Immature natural killer cell (primary cell): ENCODE measurements at regions not wholly inside any gene's neighbourhood (a gene's known extent, or its start where the extent isn't known, plus 50 kb on each side); places are given as distances from the start of the nearest gene placed in this dataset.

Experiments
- DNase-seq, 3 donors: peaks; one replicate each; pipeline ENCODE4 v3.0.0; 2022; ENCODE audit warnings: mixed read lengths in 1 of 3
- H3K27ac Mint-ChIP-seq, 6 donors: one replicate each; pipeline ENCODE4 v1.8.0; 2020; ENCODE audit warnings: mixed read lengths in 6 of 6, mild to moderate bottlenecking in 5 of 6, inconsistent platforms in 4 of 6, moderate library complexity in 3 of 6
- H3K27me3 Mint-ChIP-seq, 3 donors: one replicate each; pipeline ENCODE4 v1.8.0; 2020 to 2021; ENCODE audit warnings: low read depth in 3 of 3, mild to moderate bottlenecking in 3 of 3, mixed read lengths in 3 of 3, moderate library complexity in 3 of 3, inconsistent platforms in 1 of 3
- H3K36me3 Mint-ChIP-seq, 3 donors: one replicate each; pipeline ENCODE4 v1.8.0; 2020; ENCODE audit warnings: mixed read lengths in 3 of 3, inconsistent platforms in 2 of 3, mild to moderate bottlenecking in 2 of 3
- H3K4me1 Mint-ChIP-seq, 2 donors: one replicate each; pipeline ENCODE4 v1.8.0; 2020; ENCODE audit warnings: inconsistent platforms in 2 of 2, mild to moderate bottlenecking in 2 of 2, mixed read lengths in 2 of 2, moderate library complexity in 1 of 2
- H3K4me3 Mint-ChIP-seq, 5 donors: one replicate each; pipeline ENCODE4 v1.8.0; 2020; ENCODE audit warnings: mild to moderate bottlenecking in 5 of 5, mixed read lengths in 5 of 5, inconsistent platforms in 3 of 5, moderate library complexity in 3 of 5
- H3K9me3 Mint-ChIP-seq, 6 donors: one replicate each; pipeline ENCODE4 v1.8.0; 2020; ENCODE audit warnings: mild to moderate bottlenecking in 6 of 6, mixed read lengths in 6 of 6, inconsistent platforms in 4 of 6, moderate library complexity in 3 of 6

DNA sequence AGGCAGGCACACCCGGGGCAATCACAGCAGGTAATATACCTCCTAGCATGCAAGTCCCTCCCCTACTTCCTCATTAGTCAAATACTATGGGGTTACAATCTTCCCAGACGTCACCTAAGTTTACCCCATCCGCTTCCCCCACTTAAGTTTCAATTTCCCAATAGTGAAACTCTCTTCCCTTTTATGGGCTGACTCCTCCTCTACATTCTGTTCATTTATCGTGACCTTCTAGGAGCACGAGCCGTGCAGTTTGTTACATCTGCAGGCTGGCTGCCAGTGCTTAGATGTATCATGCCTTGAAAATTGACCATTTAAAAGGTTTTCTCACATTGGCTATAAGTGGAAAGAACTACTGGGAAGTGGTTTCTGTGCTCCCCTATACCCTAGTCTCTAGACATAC lies 1357.8 kb upstream of the CRIM1 start:
- no peak for DNase-seq
- H3K27me3 Mint-ChIP-seq = peaks cover 0 to 2% (median 0%) of the 10 kb centered on the region in 3 donors
- no peak overlapping the region for H3K27ac Mint-ChIP-seq
- H3K4me3 Mint-ChIP-seq = no peak overlapping the region
- no peaks in the 10 kb centered on the region for H3K4me1 Mint-ChIP-seq
- peaks cover under 1 to 21% (median 9%) of the 10 kb centered on the region in 6 donors for H3K9me3 Mint-ChIP-seq
- no peaks in the 10 kb centered on the region for H3K36me3 Mint-ChIP-seq

DNA sequence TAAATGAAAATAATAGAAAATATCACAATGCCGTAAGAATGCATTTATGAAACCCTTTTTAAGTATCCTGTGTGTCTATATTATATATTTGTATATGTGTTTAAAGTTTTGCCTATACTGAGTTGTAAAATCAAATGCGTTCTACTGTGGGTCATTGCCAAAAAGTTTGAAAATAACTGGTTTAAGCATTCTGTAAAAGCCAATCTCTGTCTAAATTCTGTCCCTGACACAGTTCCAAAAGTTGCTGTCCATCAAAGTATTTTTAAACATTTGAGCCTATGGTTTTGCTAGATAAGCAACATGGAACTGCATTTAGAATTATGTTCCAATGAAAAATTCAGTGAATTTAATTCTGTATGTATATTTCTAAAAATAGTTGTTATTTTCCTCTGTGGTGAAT lies 1360.4 kb upstream of the CRIM1 start:
- Mint-ChIP-seq H3K27me3 (peaks cover 0 to 2% (median 0%) of the 10 kb centered on the region in 3 donors), H3K36me3 (peaks cover 0 to 6% (median 0%) of the 10 kb centered on the region in 3 donors)
- DNase-seq = no peak

DNA sequence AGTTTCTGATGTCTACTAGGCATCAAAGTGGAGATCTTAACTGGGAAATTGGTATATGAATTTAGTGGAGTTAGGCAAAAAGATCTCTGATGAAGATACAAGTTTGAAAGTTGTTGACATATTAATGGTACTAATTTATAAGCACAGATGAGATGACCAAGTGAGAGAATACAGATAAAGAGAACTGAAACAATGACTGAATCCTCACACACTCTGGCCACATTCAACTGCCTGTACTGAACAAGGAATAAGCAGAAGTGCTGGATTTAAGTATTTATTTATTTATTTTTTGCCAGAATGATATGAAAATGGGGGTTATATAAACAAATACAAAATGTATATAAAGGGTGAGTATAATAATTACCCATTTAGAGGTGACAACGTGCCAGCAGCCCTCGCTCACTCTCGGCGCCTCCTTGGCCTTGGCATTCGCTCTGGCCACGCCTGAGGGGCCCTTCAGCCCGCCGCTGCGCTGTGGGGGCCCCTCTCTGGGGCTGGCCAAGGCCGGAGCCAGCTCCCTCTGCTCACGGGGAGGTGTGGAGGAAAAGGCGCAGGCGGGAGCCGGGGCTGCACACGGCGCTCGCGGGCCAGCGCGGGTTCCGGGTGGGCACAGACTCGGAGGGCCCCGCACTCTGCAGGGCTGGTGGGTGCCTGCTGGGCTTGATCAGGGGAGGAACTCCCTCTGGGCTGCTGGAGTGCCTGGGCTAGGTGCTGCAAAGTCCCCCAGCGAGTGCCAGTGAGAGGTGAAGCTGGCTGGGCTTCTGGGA lies 1363.9 kb upstream of the CRIM1 start:
- H3K27me3 Mint-ChIP-seq = no peaks in the 10 kb centered on the region

More for the DNA sequence above, 1360.4 kb upstream of the CRIM1 start:
- H3K4me3 Mint-ChIP-seq = no peak overlapping the region
- peaks cover 10 to 27% (median 17%) of the 10 kb centered on the region in 6 donors for H3K9me3 Mint-ChIP-seq
- no peaks in the 10 kb centered on the region for H3K4me1 Mint-ChIP-seq
- H3K27ac Mint-ChIP-seq = no peak overlapping the region

DNA sequence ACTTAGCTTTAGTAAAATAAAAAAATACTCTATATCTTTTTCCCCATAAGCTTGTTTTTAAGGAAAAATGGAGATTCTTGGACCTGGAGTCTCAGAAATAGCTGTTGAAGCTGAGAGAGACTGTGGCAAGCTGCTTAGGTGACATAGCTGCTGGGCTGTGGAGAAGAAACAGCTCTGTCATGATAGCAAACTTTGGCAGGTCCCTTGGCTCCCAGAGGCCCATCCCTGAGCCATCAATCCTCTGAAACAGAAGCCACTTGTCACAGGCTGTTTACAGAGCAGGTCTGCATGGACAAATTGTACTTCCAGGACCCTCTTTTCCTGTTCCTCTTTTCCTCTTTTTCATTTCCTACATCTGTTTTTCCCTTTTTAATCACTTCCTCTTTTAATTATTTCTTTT lies 1370.1 kb upstream of the CRIM1 start:
- Mint-ChIP-seq H3K9me3 (peaks cover 12 to 28% (median 17%) of the 10 kb centered on the region in 6 donors), H3K4me3 (no peak overlapping the region), H3K4me1 (no peaks in the 10 kb centered on the region), H3K27ac (no peak overlapping the region), H3K27me3 (no peaks in the 10 kb centered on the region), H3K36me3 (no peaks in the 10 kb centered on the region)
- no peak for DNase-seq

More for the DNA sequence above, 1363.9 kb upstream of the CRIM1 start:
- H3K27ac Mint-ChIP-seq = no peak overlapping the region
- H3K36me3 Mint-ChIP-seq = peaks cover 0 to 6% (median 0%) of the 10 kb centered on the region in 3 donors
- H3K9me3 Mint-ChIP-seq = peaks cover 5 to 28% (median 16%) of the 10 kb centered on the region in 6 donors
- no peaks in the 10 kb centered on the region for H3K4me1 Mint-ChIP-seq
- DNase-seq = no peak
- H3K4me3 Mint-ChIP-seq = no peak overlapping the region

DNA sequence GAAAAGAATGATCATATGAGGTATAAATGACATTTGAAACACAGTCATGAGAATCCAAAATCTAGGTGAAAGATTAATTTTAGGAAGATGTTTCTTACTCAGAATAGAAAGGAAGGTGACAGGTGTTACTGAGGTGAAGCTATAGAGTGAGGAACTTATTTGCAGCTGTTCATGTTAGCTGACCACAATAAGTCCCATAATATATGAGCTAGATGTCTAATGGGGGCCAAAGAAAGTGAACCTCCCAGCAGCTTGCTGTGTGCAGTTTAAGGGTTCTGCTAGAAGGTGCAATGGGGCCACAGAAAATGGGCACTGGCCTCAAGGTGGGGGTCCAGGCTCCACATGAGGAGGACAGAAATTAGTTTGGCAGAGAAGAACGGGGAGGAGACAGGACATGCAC lies 1374.9 kb upstream of the CRIM1 start:
- Mint-ChIP-seq H3K4me3 (no peak overlapping the region), H3K36me3 (no peaks in the 10 kb centered on the region), H3K9me3 (peaks cover 10 to 37% (median 17%) of the 10 kb centered on the region in 6 donors), H3K27ac (no peak overlapping the region), H3K27me3 (no peaks in the 10 kb centered on the region), H3K4me1 (no peaks in the 10 kb centered on the region)
- DNase-seq = no peak

DNA sequence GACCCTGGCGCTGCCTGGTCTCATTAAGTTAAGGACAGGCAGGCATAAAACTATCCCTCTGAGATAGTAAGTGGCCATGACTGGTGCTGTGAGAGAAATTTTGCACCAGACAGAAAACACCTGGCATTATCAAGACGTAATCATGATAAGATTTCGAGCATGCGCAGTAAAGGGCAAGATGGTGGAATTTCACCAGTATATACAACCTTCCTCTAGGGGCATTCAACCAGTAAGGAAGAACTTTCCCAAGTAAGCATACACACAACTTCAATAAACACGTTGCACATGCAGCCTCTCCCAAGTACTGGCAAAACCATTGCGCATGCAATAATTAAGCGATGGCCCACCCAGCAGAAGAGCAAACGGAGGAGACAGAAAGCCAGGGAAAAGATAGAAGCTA lies 1376.4 kb upstream of the CRIM1 start:
- Mint-ChIP-seq H3K9me3 (peaks cover 9 to 41% (median 19%) of the 10 kb centered on the region in 6 donors), H3K27me3 (no peaks in the 10 kb centered on the region), H3K4me3 (no peak overlapping the region), H3K36me3 (no peaks in the 10 kb centered on the region), H3K4me1 (no peaks in the 10 kb centered on the region), H3K27ac (no peak overlapping the region)
- DNase-seq = no peak

DNA sequence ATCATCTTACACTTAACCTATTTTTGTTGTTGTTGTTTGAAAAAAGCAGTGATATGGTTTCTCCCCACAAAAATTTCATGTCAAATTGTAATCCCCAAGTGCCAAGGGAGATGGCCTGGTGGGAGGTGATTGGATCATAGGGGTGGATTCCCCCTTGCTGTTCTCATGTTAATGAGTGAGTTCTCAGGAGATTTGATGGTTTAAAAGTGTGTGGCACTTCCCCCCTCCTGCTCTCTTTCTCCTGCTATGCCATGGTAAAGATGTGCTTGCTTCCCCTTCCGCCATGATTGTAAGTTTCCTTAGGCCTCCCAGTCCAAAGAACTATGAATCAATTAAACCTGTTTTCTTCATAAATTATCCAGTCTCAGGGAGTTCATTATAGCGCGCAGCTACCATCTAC lies 1362.7 kb upstream of the FAM98A start:
- no peak overlapping the region for H3K27ac Mint-ChIP-seq

DNA sequence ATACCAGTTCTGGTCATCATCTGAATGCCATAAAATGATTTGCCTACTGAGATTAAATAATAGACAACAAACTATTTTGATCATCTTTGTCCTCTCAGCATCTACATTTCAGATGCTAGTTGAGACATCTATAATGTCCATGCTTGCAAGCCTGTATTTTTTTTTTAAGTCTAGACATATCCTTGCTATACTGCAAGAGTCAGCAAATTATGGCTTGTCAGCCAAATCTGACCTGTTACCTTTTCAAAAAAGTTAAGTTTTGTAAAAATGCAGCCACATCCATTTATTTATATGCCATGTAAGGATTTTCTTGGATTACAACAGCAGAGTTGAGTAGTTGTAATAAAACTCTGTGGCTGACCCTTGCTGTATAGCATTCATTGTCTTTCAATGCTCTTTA lies 1355.7 kb upstream of the FAM98A start:
- no peaks in the 10 kb centered on the region for H3K4me1 Mint-ChIP-seq

More for the DNA sequence above, 1362.7 kb upstream of the FAM98A start:
- no peaks in the 10 kb centered on the region for H3K36me3 Mint-ChIP-seq
- peaks cover 0 to 1% (median 0%) of the 10 kb centered on the region in 3 donors for H3K27me3 Mint-ChIP-seq
- no peak for DNase-seq
- peaks cover 3 to 17% (median 7%) of the 10 kb centered on the region in 6 donors for H3K9me3 Mint-ChIP-seq
- no peaks in the 10 kb centered on the region for H3K4me1 Mint-ChIP-seq
- H3K4me3 Mint-ChIP-seq = no peak overlapping the region

DNA sequence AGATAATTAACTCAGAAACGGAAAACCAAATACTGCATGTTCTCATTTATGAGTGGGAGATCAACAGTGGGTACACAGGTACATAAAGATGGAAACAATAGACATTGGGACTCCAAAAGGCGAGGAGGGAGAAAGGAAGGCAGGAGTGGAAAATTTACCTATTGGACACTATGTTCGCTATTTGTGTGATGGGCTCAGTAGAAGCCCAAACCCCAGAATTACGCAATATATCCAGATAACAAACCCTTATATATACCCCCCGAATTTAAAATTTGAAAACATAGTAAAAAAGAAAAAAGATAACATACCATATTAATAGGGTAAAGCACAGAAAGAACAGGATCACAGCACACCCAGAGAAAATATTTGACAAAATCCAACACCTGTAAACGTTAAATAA lies 1351.7 kb upstream of the FAM98A start:
- H3K27me3 Mint-ChIP-seq = peaks cover 0 to 2% (median 0%) of the 10 kb centered on the region in 3 donors
- no peaks in the 10 kb centered on the region for H3K36me3 Mint-ChIP-seq
- no peak overlapping the region for H3K27ac Mint-ChIP-seq
- H3K4me3 Mint-ChIP-seq = no peak overlapping the region
- H3K9me3 Mint-ChIP-seq = peaks cover 7 to 28% (median 17%) of the 10 kb centered on the region in 6 donors
- no peak for DNase-seq
- H3K4me1 Mint-ChIP-seq = no peaks in the 10 kb centered on the region

More for the DNA sequence above, 1355.7 kb upstream of the FAM98A start:
- DNase-seq = no peak
- H3K27me3 Mint-ChIP-seq = no peaks in the 10 kb centered on the region
- no peak overlapping the region for H3K27ac Mint-ChIP-seq
- H3K9me3 Mint-ChIP-seq = peaks cover 5 to 14% (median 10%) of the 10 kb centered on the region in 6 donors
- H3K4me3 Mint-ChIP-seq = no peak overlapping the region
- H3K36me3 Mint-ChIP-seq = no peaks in the 10 kb centered on the region

DNA sequence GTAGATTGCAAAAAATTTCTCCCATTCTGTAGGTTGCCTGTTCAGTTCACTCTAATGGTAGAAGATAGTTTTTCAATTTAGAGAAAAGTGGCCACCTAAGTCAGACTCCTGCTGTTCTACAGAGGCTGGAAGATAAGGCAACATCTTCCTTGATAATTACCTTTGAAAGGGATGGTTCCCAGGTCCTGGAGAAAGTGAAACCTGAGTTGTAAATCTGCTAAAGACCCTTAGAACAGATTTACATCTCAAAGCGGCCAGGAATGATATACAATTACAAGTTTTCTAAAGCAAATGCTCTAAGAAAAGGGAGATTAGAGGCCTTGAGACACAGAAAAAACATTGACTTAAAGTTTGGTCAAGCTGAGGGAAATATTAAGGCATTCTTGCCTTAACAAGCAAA lies 1350.2 kb upstream of the FAM98A start:
- Mint-ChIP-seq H3K27me3 (peaks cover 0 to 2% (median 0%) of the 10 kb centered on the region in 3 donors), H3K4me1 (no peaks in the 10 kb centered on the region), H3K27ac (no peak overlapping the region), H3K4me3 (no peak overlapping the region), H3K9me3 (peaks cover 7 to 32% (median 15%) of the 10 kb centered on the region in 6 donors), H3K36me3 (no peaks in the 10 kb centered on the region)
- DNase-seq = no peak

DNA sequence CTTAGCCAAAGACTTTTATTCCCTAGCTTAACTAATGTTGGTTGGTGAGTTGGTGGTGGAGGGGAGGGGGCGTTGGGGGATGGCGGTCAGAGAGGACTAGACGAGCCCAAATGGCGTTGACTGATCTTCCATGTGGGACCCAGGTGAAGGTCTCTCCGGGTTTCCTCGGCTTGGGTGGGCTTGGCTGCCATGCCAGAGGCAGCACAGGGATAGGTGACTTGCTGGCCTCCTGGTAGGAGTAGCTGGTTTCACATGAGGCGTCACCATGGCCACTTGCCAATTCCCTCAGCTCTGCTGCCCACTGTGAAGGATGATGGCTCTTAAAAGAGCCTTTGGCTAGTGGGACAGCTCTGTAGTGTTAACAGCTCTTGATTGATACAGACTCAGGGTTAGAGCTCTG lies 1337.0 kb upstream of the FAM98A start:
- no peak overlapping the region for H3K27ac Mint-ChIP-seq
- peaks cover 0 to 3% (median 0%) of the 10 kb centered on the region in 3 donors for H3K27me3 Mint-ChIP-seq
- no peak for DNase-seq
- peaks cover 14 to 37% (median 24%) of the 10 kb centered on the region in 6 donors for H3K9me3 Mint-ChIP-seq
- no peaks in the 10 kb centered on the region for H3K4me1 Mint-ChIP-seq
- H3K36me3 Mint-ChIP-seq = peaks cover 0 to 5% (median 3%) of the 10 kb centered on the region in 3 donors
- H3K4me3 Mint-ChIP-seq = no peak overlapping the region

DNA sequence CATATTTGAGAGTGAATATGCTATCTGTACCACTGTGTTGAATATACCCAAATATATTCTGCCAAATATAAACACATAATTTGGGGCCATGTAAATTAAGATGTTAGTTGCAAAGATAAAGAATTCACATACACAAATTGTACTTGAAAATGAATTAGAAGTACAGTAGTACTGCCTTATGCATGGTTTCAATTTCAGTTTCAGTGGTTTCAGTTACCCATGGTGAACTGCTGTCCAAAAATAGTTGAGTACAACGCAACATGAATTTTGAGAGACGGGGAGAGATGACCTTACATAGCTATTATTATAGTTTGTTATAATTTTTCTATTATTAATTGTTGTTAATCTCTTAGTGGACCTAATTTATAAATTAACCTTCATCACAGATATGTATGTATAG lies 1313.0 kb upstream of the FAM98A start:
- no peaks in the 10 kb centered on the region for H3K4me1 Mint-ChIP-seq
- no peak overlapping the region for H3K4me3 Mint-ChIP-seq
- DNase-seq = no peak
- no peaks in the 10 kb centered on the region for H3K36me3 Mint-ChIP-seq
- no peaks in the 10 kb centered on the region for H3K27me3 Mint-ChIP-seq
- H3K27ac Mint-ChIP-seq = no peak overlapping the region
- peaks cover 7 to 34% (median 14%) of the 10 kb centered on the region in 6 donors for H3K9me3 Mint-ChIP-seq

DNA sequence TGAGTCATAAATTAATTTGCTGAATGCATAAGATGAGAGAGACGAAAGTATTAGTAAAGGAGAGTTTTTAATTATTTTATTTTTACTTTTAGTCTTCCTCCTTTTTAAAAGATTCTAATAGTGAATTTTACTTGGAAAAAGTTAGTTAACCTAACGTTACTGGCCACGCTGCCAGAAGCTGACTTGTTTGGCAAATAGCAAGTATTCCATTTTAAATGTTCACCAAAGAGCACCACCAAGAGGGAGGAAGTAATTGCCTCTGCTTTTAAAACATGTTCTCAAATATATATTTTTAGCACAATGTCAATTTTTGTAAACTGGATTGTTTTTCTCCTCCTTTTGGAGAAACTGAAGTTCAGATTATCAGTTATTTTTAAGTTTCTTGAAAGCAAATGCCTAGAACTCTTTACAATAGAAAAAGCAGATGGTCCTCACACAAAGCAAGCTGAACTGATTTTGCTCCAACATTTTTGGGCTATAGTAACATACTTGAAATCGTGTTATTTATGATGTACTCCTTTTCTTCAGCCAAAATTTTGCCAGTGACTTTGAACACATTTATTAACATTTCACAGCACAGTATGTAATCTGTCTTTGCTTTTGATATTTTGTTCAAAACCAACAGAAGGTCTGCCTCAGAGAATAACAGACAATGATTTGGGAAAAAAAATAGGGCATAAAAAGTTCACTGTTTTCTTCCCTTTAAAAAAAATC lies 1311.0 kb upstream of the FAM98A start:
- no peak overlapping the region for H3K4me3 Mint-ChIP-seq
- no peaks in the 10 kb centered on the region for H3K36me3 Mint-ChIP-seq
- no peaks in the 10 kb centered on the region for H3K4me1 Mint-ChIP-seq
- no peak overlapping the region for H3K27ac Mint-ChIP-seq
- DNase-seq = no peak
- H3K9me3 Mint-ChIP-seq = peaks cover 7 to 31% (median 10%) of the 10 kb centered on the region in 6 donors
- peaks cover 0 to under 1% (median 0%) of the 10 kb centered on the region in 3 donors for H3K27me3 Mint-ChIP-seq

DNA sequence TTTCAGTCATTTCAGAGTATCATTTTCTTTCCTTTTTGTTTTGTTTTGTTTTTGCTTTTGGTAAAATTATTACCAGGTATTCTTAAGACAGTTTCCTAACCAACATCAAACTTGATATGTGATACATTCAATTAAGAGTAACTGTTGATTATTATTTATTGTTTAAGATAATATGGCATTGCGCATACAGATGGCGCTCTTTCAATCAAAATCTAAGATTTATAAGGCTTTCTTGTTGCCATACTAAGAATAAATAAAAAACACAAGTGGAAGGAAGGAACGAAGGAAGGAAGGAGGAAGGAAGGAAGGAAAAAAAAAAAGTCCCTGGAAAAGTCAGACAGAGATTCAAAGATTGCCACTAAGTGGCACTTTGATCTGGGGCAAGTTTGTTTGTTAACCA lies 1308.7 kb upstream of the FAM98A start:
- H3K4me3 Mint-ChIP-seq = no peak overlapping the region
- peaks cover 0 to 36% (median 13%) of the 10 kb centered on the region in 6 donors for H3K9me3 Mint-ChIP-seq
- H3K4me1 Mint-ChIP-seq = no peaks in the 10 kb centered on the region
- H3K27me3 Mint-ChIP-seq = peaks cover 0 to 2% (median 0%) of the 10 kb centered on the region in 3 donors
- H3K36me3 Mint-ChIP-seq = no peaks in the 10 kb centered on the region
- no peak overlapping the region for H3K27ac Mint-ChIP-seq
- DNase-seq = no peak
